ENCODE measurements at regions not wholly inside any gene's neighbourhood (a gene's known extent, or its start where the extent isn't known, plus 50 kb on each side); places are given as distances from the start of the nearest gene placed in this dataset.

DNA sequence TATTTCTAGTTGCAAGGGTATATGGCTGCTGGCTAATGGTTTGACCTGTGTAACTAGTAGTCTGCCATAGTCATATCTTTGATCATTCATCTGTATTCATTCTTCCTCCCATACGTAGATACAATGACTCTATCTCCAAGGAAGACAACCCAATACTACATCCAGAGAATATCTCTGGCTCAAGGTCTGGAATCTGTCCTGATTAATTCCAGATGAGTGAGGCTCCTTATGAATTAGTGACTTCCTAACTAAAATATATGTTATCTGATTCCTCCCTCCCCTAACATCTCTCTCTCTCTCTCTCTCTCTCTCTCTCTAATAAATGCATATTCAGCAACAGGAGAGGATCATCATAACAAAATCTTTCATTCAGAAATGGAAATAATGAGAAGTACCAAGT is 641.5 kb downstream of the FAT4 start:
- no peak for DNase-seq (ENCODE audit: low spot score)
- no peak overlapping the region for H3K27ac Mint-ChIP-seq (ENCODE audit: unreplicated experiment)
- no peaks in the 10 kb centered on the region for H3K27me3 Mint-ChIP-seq (ENCODE audit: unreplicated experiment)
- no peaks in the 10 kb centered on the region for H3K36me3 Mint-ChIP-seq (ENCODE audit: low read depth, unreplicated experiment)
- TF ChIP-seq, protein P1, sequence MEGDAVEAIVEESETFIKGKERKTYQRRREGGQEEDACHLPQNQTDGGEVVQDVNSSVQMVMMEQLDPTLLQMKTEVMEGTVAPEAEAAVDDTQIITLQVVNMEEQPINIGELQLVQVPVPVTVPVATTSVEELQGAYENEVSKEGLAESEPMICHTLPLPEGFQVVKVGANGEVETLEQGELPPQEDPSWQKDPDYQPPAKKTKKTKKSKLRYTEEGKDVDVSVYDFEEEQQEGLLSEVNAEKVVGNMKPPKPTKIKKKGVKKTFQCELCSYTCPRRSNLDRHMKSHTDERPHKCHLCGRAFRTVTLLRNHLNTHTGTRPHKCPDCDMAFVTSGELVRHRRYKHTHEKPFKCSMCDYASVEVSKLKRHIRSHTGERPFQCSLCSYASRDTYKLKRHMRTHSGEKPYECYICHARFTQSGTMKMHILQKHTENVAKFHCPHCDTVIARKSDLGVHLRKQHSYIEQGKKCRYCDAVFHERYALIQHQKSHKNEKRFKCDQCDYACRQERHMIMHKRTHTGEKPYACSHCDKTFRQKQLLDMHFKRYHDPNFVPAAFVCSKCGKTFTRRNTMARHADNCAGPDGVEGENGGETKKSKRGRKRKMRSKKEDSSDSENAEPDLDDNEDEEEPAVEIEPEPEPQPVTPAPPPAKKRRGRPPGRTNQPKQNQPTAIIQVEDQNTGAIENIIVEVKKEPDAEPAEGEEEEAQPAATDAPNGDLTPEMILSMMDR (IDR thresholded peaks at IDR 0.05; ENCODE audit: unreplicated experiment), result no peak
- no peak overlapping the region for H3K4me3 Mint-ChIP-seq (ENCODE audit: unreplicated experiment)
- H3K4me1 Mint-ChIP-seq (ENCODE audit: unreplicated experiment), result no peaks in the 10 kb centered on the region
- H3K9me3 Mint-ChIP-seq (ENCODE audit: unreplicated experiment), result no peaks in the 10 kb centered on the region

DNA sequence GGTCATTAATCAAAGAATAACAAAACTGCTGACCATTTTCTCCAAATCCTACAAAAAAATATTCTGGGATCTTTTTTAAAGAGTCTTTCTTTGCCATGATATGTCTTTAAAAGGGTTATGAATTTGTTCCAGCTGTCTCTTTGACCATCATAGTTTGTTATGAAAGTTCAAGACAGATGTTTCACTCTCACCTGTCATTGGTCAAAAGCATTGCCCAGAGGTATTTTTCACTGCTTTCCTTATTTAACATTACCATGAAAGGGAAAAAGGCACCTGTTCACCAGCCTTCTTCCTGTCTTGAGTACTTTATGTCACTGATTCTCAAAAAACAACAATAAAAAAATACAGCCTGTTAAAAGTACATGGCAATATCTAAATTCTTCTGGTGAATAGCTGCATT is 643.8 kb downstream of the FAT4 start:
- no peak overlapping the region for H3K4me3 Mint-ChIP-seq (ENCODE audit: unreplicated experiment)
- H3K27ac Mint-ChIP-seq (ENCODE audit: unreplicated experiment), result no peak overlapping the region

DNA sequence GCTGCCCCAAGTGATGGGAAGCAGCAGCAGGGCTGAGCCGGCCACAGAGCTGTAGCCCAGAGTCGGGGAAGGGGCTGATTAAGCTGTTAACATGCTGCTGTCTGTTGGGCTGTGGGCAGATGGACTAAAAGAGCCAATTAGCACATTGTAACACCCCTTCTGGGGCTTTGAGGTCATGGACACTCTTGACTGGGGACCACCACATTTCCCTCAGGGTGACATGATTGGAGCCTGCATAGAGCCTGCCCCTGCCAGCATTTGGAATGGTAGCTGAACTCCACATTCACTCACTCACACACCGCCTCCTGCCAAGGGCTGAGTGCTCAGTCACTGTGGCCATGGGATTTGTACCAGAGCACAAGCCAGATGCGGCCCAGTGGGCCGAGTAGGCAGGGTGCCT is 646.9 kb downstream of the FAT4 start:
- TF ChIP-seq, protein P1 (IDR thresholded peaks at IDR 0.05; ENCODE audit: unreplicated experiment), result no peak
- no peak overlapping the region for H3K27ac Mint-ChIP-seq (ENCODE audit: unreplicated experiment)

More for the DNA sequence above, 643.8 kb downstream of the FAT4 start:
- TF ChIP-seq, protein P1 (IDR thresholded peaks at IDR 0.05; ENCODE audit: unreplicated experiment), result no peak
- Mint-ChIP-seq H3K36me3 (ENCODE audit: low read depth, unreplicated experiment) (no peaks in the 10 kb centered on the region), H3K4me1 (ENCODE audit: unreplicated experiment) (no peaks in the 10 kb centered on the region), H3K27me3 (ENCODE audit: unreplicated experiment) (no peaks in the 10 kb centered on the region), H3K9me3 (ENCODE audit: unreplicated experiment) (no peaks in the 10 kb centered on the region)
- DNase-seq (ENCODE audit: low spot score), result no peak

DNA sequence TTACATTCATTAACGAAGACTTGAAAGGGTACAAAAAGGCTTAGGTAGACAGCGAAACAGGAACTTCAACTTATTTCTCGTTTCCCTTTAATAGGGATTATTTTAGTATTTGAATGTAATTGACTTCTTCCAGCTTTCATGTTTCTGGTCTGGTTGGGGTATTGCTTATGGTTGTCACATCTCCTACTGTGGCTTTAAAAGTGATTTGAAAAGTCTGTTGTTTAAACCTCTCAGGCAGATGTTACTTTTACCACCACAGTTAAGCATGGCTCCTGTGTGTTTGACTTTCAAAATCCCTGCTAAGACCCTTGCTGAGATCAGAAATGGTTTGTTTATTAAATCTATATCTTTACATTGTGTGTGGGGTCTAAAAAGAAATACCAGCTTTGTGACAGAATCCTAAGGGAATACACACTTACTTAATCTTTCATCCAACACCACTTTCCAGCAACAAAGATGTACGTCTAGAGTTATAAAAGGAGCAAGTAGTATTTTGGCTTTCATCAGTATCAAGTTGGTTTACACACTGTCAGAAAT is 661.2 kb downstream of the FAT4 start:
- Mint-ChIP-seq H3K4me3 (ENCODE audit: unreplicated experiment) (no peak overlapping the region), H3K9me3 (ENCODE audit: unreplicated experiment) (peaks cover 7% of the 10 kb centered on the region), H3K27me3 (ENCODE audit: unreplicated experiment) (peaks cover 1% of the 10 kb centered on the region), H3K27ac (ENCODE audit: unreplicated experiment) (no peak overlapping the region), H3K4me1 (ENCODE audit: unreplicated experiment) (no peaks in the 10 kb centered on the region), H3K36me3 (ENCODE audit: low read depth, unreplicated experiment) (peaks cover 7% of the 10 kb centered on the region)
- TF ChIP-seq, protein P1 (IDR thresholded peaks at IDR 0.05; ENCODE audit: unreplicated experiment), result no peak
- no peak for DNase-seq (ENCODE audit: low spot score)

More for the DNA sequence above, 646.9 kb downstream of the FAT4 start:
- H3K9me3 Mint-ChIP-seq (ENCODE audit: unreplicated experiment), result no peaks in the 10 kb centered on the region
- H3K4me3 Mint-ChIP-seq (ENCODE audit: unreplicated experiment), result no peak overlapping the region
- H3K27me3 Mint-ChIP-seq (ENCODE audit: unreplicated experiment), result no peaks in the 10 kb centered on the region
- H3K36me3 Mint-ChIP-seq (ENCODE audit: low read depth, unreplicated experiment), result no peaks in the 10 kb centered on the region
- H3K4me1 Mint-ChIP-seq (ENCODE audit: unreplicated experiment), result no peaks in the 10 kb centered on the region
- no peak for DNase-seq (ENCODE audit: low spot score)

DNA sequence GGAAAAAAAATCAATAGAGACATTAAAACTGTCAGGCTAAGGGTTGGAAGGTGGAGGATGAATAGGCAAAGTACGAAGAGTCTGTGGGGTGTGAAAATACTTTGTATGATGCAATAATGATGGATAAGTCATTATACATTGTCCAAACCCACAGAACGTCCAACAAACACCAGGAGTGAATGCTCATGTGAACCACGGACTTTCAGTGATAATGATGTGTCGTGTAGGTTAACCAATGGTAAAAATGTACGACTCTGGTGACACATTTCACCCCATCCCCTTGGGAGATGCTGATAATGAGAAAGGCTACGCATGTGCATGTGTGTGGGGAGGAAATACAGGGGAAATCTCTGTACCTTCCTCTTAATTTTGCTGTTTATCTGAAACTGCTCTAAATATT is 665.2 kb downstream of the FAT4 start:
- TF ChIP-seq, protein P1 (IDR thresholded peaks at IDR 0.05; ENCODE audit: unreplicated experiment), result no peak
- Mint-ChIP-seq H3K27me3 (ENCODE audit: unreplicated experiment) (peaks cover 1% of the 10 kb centered on the region), H3K4me1 (ENCODE audit: unreplicated experiment) (no peaks in the 10 kb centered on the region), H3K4me3 (ENCODE audit: unreplicated experiment) (no peak overlapping the region), H3K36me3 (ENCODE audit: low read depth, unreplicated experiment) (no peaks in the 10 kb centered on the region), H3K27ac (ENCODE audit: unreplicated experiment) (no peak overlapping the region), H3K9me3 (ENCODE audit: unreplicated experiment) (no peaks in the 10 kb centered on the region)
- DNase-seq (ENCODE audit: low spot score), result no peak
